ENCODE measurements at regions not wholly inside any gene's neighbourhood (a gene's known extent, or its start where the extent isn't known, plus 50 kb on each side); places are given as distances from the start of the nearest gene placed in this dataset.

DNA sequence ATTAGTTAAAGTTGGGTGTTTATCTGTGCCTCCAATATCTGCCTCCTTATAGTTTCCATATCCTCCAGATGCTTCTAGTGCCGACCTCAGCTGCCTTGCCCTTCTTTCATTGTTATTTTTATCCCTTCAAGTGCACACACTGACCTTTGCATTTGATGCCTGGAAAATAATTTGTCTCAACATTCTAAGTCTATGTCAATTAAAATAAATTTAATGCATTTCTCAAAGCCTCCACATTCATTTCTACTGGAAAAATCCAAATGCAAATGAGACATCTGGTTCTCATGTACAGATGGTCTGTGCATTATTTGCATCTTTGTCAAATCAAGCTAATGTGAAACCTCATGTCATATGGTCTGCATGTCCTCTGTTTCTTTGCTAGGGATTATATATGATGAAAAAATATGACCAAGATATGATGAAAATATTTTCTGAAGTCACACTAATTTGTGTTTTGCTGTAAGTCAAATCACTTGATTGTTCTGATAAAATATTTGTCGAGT, 61.4 kb downstream of the TMEM100 start:
- TF ChIP-seq, protein P1, sequence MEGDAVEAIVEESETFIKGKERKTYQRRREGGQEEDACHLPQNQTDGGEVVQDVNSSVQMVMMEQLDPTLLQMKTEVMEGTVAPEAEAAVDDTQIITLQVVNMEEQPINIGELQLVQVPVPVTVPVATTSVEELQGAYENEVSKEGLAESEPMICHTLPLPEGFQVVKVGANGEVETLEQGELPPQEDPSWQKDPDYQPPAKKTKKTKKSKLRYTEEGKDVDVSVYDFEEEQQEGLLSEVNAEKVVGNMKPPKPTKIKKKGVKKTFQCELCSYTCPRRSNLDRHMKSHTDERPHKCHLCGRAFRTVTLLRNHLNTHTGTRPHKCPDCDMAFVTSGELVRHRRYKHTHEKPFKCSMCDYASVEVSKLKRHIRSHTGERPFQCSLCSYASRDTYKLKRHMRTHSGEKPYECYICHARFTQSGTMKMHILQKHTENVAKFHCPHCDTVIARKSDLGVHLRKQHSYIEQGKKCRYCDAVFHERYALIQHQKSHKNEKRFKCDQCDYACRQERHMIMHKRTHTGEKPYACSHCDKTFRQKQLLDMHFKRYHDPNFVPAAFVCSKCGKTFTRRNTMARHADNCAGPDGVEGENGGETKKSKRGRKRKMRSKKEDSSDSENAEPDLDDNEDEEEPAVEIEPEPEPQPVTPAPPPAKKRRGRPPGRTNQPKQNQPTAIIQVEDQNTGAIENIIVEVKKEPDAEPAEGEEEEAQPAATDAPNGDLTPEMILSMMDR (IDR thresholded peaks at IDR 0.05; ENCODE audit: low read depth, low read length, missing input control): no peak
- TF ChIP-seq, protein P2, sequence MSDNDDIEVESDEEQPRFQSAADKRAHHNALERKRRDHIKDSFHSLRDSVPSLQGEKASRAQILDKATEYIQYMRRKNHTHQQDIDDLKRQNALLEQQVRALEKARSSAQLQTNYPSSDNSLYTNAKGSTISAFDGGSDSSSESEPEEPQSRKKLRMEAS (IDR thresholded peaks at IDR 0.05): no peak

Data from liver (tissue), 2 donors.